Suprapubic skin (tissue), 4 donors: ENCODE measurements at regions not wholly inside any gene's neighbourhood (a gene's known extent, or its start where the extent isn't known, plus 50 kb on each side); places are given as distances from the start of the nearest gene placed in this dataset.

Experiments
- DNase-seq, 2 donors: peaks; one replicate each; pipeline ENCODE4 v3.0.0-alpha.2; 2019; ENCODE audit warnings: low spot score in 2 of 2
- H3K27ac ChIP-seq: fragments of 200-600 bp; sonication (generic); one replicate; pipeline ENCODE4 v1.5.1; 2019
- H3K27me3 ChIP-seq: fragments of 200-600 bp; sonication (generic); one replicate; pipeline ENCODE4 v1.5.1; 2019
- H3K36me3 ChIP-seq: fragments of 200-600 bp; sonication (generic); one replicate; pipeline ENCODE4 v1.5.1; 2019
- H3K4me1 ChIP-seq: fragments of 200-600 bp; sonication (generic); one replicate; pipeline ENCODE4 v1.5.1; 2019
- H3K4me3 ChIP-seq: fragments of 200-600 bp; sonication (generic); one replicate; pipeline ENCODE4 v1.5.1; 2019; ENCODE audit warnings: mild to moderate bottlenecking
- H3K9me3 ChIP-seq: fragments of 200-600 bp; sonication (generic); one replicate; pipeline ENCODE4 v1.5.1; 2019
- EP300 ChIP-seq: sonication (generic); formaldehyde crosslinking; IDR thresholded peaks from one replicate; pipeline ENCODE4 v1.6.1; 2017; ENCODE audit warnings: antibody characterized with exemption
- POLR2A ChIP-seq, 2 donors: fragments of 450-650 bp; IDR thresholded peaks; one replicate each; pipeline ENCODE4 v1.6.1; 2017; ENCODE audit warnings: antibody characterized with exemption in 2 of 2, mild to moderate bottlenecking in 2 of 2, moderate library complexity in 2 of 2
- POLR2AphosphoS5 ChIP-seq, 3 donors: sonication (generic); formaldehyde crosslinking; IDR thresholded peaks; one replicate each; pipeline ENCODE4 v1.6.1; 2017; ENCODE audit warnings: antibody characterized with exemption in 3 of 3
- WGBS: methylation state at CpG from one replicate; pipeline ENCODE4 v1.1.5; 2018; 5-methylcytosine and 5-hydroxymethylcytosine counted together
- TF ChIP-seq, protein P1 (sequence below), 2 donors: fragments of 200-600 bp in 1 of 2; fragments of 450-650 bp in 1 of 2; sonication (generic) in 1 of 2; IDR thresholded peaks; one replicate each; pipeline ENCODE4 v1.5.1; 2016 to 2019; ENCODE audit warnings: antibody characterized with exemption in 2 of 2, mild to moderate bottlenecking in 1 of 2, moderate library complexity in 1 of 2

DNA sequence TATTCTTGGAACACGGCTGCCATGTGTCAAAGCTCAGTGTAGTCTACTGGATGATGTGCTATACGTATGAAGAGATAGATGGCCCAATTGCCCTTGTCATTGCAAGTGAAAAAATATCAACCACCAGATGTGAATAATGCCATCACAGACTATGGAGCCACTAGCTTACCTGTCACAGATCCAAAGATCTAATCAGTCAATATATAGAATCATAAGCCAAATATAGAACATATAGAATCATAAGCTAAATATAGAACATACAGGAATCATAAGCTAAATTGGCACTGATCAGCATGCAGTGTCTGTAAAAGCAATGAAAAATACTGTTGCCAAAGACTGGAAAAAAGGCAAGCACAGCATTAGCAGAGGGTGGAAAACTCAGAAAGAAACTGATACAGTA lies 1656.9 kb upstream of the RAG2 start:
- H3K36me3 ChIP-seq, result no peaks in the 10 kb centered on the region
- H3K4me3 ChIP-seq, result no peak overlapping the region
- no peak overlapping the region for H3K27ac ChIP-seq
- DNase-seq, result no peak
- H3K4me1 ChIP-seq, result no peaks in the 10 kb centered on the region
- no peaks in the 10 kb centered on the region for H3K9me3 ChIP-seq
- no peaks in the 10 kb centered on the region for H3K27me3 ChIP-seq
- TF ChIP-seq POLR2A (IDR thresholded peaks at IDR 0.05) (no peak), EP300 (no peak), POLR2AphosphoS5 (IDR thresholded peaks at IDR 0.05) (no peak)
- TF ChIP-seq, protein P1, sequence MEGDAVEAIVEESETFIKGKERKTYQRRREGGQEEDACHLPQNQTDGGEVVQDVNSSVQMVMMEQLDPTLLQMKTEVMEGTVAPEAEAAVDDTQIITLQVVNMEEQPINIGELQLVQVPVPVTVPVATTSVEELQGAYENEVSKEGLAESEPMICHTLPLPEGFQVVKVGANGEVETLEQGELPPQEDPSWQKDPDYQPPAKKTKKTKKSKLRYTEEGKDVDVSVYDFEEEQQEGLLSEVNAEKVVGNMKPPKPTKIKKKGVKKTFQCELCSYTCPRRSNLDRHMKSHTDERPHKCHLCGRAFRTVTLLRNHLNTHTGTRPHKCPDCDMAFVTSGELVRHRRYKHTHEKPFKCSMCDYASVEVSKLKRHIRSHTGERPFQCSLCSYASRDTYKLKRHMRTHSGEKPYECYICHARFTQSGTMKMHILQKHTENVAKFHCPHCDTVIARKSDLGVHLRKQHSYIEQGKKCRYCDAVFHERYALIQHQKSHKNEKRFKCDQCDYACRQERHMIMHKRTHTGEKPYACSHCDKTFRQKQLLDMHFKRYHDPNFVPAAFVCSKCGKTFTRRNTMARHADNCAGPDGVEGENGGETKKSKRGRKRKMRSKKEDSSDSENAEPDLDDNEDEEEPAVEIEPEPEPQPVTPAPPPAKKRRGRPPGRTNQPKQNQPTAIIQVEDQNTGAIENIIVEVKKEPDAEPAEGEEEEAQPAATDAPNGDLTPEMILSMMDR (IDR thresholded peaks at IDR 0.05), result no peak
- WGBS, result 68% methylated on average over 2 of the region's 2 CpGs

DNA sequence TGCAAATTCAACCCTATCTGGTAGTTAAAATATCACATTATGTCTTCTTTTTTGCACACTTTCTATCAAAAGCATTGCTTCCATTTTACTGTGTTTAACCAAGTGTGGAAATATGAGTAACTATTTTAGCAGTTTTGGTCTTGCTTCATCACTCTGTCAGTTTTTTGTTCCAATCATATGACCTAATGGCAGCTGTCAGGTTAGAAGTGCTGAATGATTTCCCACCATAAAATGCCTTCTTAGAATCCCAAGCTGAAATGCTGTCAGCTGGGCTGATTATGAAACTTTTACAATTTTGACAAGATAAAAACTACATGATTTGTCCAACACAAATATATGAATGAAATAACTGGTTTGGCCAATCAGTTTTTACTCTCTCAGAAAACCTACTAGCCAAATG lies 1654.6 kb upstream of the RAG2 start:
- no peaks in the 10 kb centered on the region for H3K4me1 ChIP-seq
- no peaks in the 10 kb centered on the region for H3K27me3 ChIP-seq
- no peaks in the 10 kb centered on the region for H3K36me3 ChIP-seq
- H3K27ac ChIP-seq, result no peak overlapping the region
- TF ChIP-seq POLR2A (IDR thresholded peaks at IDR 0.05), result no peak
- no peak for TF ChIP-seq EP300
- TF ChIP-seq, protein P1 (IDR thresholded peaks at IDR 0.05), result no peak
- TF ChIP-seq POLR2AphosphoS5 (IDR thresholded peaks at IDR 0.05), result no peak
- DNase-seq, result no peak
- H3K4me3 ChIP-seq, result no peak overlapping the region
- H3K9me3 ChIP-seq, result no peaks in the 10 kb centered on the region

DNA sequence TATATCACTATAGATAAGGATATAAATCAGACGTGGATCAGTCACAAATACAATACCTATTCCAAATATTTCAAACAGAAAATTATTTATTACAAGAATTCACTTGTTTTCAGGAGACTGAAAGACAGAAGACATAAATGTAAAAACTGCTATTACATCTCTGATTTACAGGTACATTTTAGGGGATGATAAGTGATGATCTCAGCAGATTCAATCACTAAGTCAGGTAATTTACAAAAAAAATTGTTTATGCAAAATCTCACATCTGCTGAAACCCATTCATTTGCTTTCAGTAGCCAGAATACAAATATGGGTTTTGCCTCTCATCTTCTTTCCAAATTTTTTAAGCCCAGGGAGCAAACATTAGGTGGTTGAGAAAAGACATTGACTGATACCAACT lies 1648.4 kb upstream of the RAG2 start:
- Histone ChIP-seq H3K9me3 (no peaks in the 10 kb centered on the region), H3K4me1 (no peaks in the 10 kb centered on the region), H3K27ac (no peak overlapping the region), H3K4me3 (no peak overlapping the region), H3K36me3 (no peaks in the 10 kb centered on the region), H3K27me3 (no peaks in the 10 kb centered on the region)
- no peak for DNase-seq
- WGBS, result 55% methylated on average over 1 of the region's 1 CpG
- TF ChIP-seq EP300, result no peak

DNA sequence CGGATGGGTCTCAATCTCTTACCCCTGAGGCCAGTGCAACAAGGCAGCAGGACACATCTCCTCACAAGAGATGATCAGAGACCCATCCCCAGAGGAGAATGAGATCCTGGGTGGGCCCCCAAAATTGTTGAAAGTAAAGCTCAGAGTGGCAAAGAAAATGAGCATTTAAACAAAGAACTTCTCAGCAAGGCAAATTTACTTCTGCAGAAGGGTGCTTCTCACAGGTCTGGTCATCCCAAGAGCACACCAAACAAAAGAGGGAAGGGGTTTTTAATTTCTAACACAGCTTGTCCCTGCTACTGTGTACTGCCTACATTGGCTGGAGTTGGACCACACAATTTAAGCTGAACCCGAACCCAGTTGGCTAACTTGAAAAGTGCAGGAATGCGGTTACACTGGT lies 1628.6 kb upstream of the RAG2 start:
- no peak for DNase-seq
- Histone ChIP-seq H3K27me3 (no peaks in the 10 kb centered on the region), H3K4me3 (no peak overlapping the region), H3K36me3 (no peaks in the 10 kb centered on the region), H3K27ac (no peak overlapping the region), H3K9me3 (peaks cover 14% of the 10 kb centered on the region), H3K4me1 (no peaks in the 10 kb centered on the region)
- no peak for TF ChIP-seq EP300
- no peak for TF ChIP-seq POLR2A (IDR thresholded peaks at IDR 0.05)
- TF ChIP-seq POLR2AphosphoS5 (IDR thresholded peaks at IDR 0.05), result no peak
- TF ChIP-seq, protein P1 (IDR thresholded peaks at IDR 0.05), result no peak
- 93% methylated on average over 3 of the region's 3 CpGs for WGBS

DNA sequence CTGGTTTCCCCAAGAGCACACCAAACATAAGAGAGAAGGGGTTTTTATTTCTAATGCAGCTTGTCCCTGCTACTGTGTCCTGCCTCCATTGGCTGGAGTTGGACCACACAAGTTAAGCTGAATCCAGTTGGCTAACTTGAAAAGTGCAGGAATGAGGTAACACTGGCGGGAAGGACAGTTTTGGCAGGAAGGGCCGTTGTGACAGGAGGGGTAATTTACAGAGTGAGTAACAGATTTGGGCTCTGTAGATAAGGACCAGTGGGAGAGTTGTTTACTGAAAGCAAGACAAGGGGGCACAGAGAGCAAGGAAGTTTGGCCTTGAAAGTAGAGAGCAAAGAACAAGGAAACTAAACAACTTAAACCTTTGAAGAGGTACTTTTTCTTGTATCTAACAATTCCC lies 1623.3 kb upstream of the RAG2 start:
- WGBS, result 73% methylated on average over 2 of the region's 2 CpGs
- no peak for DNase-seq
- H3K9me3 ChIP-seq, result peaks cover 8% of the 10 kb centered on the region
- no peaks in the 10 kb centered on the region for H3K4me1 ChIP-seq
- H3K27me3 ChIP-seq, result no peaks in the 10 kb centered on the region
- no peak overlapping the region for H3K4me3 ChIP-seq
- TF ChIP-seq POLR2A (IDR thresholded peaks at IDR 0.05) (no peak), EP300 (no peak), POLR2AphosphoS5 (IDR thresholded peaks at IDR 0.05) (no peak)
- TF ChIP-seq, protein P1 (IDR thresholded peaks at IDR 0.05), result no peak
- no peak overlapping the region for H3K27ac ChIP-seq
- H3K36me3 ChIP-seq, result no peaks in the 10 kb centered on the region

DNA sequence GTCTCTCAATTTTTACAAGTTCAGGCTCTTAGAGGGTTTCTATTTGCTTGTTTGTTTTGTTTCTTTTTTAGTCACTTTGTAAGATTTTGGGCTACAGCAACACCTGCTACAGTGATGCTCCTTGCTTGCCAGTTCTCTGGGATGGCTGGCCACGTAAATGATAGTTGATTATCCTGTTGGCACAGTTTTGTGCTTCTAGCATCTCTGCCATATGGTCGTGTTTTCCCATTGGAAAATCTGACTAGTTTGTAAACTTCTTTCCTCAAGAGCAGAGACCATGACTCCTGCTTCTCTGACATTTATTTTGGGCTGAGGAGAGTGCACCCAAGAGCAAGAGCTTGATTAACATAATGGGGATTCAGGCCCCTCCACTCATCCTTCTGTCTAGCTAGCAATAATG lies 1621.6 kb upstream of the RAG2 start:
- H3K4me1 ChIP-seq, result no peaks in the 10 kb centered on the region
- TF ChIP-seq, protein P1 (IDR thresholded peaks at IDR 0.05), result no peak
- TF ChIP-seq EP300, result no peak
- no peak for TF ChIP-seq POLR2AphosphoS5 (IDR thresholded peaks at IDR 0.05)
- TF ChIP-seq POLR2A (IDR thresholded peaks at IDR 0.05), result no peak
- H3K27ac ChIP-seq, result no peak overlapping the region
- DNase-seq, result no peak
- 46% methylated on average over 2 of the region's 2 CpGs for WGBS
- no peak overlapping the region for H3K4me3 ChIP-seq
- peaks cover 7% of the 10 kb centered on the region for H3K9me3 ChIP-seq
- H3K36me3 ChIP-seq, result no peaks in the 10 kb centered on the region
- no peaks in the 10 kb centered on the region for H3K27me3 ChIP-seq
